ENCODE measurements at regions not wholly inside any gene's neighbourhood (a gene's known extent, or its start where the extent isn't known, plus 50 kb on each side); places are given as distances from the start of the nearest gene placed in this dataset.

DNA sequence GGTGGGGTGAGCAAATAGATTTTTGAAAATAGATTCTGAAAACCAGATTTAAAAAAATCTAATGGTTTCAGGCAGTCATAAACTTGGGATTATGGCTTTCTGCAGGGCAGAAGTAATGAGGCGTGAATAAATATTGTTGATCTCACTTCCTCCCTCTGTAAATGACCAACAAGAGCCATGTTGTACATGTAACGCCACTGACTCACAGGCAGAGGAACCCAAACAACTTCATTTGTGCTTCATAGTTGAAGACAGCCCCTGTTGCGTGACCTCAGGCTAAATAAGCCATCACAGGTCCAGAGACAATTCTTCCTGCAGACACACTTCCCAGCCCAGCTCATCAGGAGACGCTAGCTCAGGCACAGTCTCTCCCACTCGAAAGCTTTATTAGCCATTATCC is 59.1 kb upstream of the F13A1 start:
- TF ChIP-seq, protein P1, sequence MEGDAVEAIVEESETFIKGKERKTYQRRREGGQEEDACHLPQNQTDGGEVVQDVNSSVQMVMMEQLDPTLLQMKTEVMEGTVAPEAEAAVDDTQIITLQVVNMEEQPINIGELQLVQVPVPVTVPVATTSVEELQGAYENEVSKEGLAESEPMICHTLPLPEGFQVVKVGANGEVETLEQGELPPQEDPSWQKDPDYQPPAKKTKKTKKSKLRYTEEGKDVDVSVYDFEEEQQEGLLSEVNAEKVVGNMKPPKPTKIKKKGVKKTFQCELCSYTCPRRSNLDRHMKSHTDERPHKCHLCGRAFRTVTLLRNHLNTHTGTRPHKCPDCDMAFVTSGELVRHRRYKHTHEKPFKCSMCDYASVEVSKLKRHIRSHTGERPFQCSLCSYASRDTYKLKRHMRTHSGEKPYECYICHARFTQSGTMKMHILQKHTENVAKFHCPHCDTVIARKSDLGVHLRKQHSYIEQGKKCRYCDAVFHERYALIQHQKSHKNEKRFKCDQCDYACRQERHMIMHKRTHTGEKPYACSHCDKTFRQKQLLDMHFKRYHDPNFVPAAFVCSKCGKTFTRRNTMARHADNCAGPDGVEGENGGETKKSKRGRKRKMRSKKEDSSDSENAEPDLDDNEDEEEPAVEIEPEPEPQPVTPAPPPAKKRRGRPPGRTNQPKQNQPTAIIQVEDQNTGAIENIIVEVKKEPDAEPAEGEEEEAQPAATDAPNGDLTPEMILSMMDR (IDR thresholded peaks at IDR 0.05; ENCODE audit: low read depth, low read length, missing input control): no peak
- no peak for TF ChIP-seq JUND (IDR thresholded peaks at IDR 0.05)

Measured in liver (tissue), 3 donors.